ENCODE measurements at regions not wholly inside any gene's neighbourhood (a gene's known extent, or its start where the extent isn't known, plus 50 kb on each side); places are given as distances from the start of the nearest gene placed in this dataset.
A peak's percentile ranks its signal among the peaks of the same experiment; 100 is the strongest.

DNA sequence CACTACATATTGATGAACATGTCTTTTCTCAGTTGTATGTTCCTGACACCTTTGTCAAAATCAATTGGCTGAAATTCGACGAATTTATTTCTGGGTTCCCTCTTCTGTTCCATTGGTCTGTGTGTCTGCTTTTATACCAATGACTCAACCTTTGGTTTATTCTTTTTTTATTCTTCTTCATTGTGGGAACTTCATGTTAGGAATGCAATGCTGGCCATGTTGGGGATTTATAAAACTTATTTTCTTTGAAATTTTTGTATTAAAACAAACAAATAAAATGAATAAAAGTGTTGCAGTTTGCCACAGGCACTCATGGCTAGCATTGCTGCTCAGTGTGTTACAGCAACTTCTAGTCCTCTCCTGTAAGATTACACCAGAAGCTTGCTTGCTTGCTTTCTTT lies 287.8 kb downstream of the DUSP10 start:
- Histone ChIP-seq H3K4me3 (no peak overlapping the region), H3K9me3 (no peaks in the 10 kb centered on the region), H3K36me3 (replicated peaks in 1 of 2; ENCODE audit: insufficient read depth in 1 of 2, low read depth in 2 of 2) (no peaks in the 10 kb centered on the region), H3K27ac (no peak overlapping the region), H3K27me3 (no peaks in the 10 kb centered on the region), H3K4me1 (no peaks in the 10 kb centered on the region)
- DNase-seq (no peak), ATAC-seq (no peak)
- TF ChIP-seq POLR2A (IDR thresholded peaks at IDR 0.05): no peak
- TF ChIP-seq, protein P1, sequence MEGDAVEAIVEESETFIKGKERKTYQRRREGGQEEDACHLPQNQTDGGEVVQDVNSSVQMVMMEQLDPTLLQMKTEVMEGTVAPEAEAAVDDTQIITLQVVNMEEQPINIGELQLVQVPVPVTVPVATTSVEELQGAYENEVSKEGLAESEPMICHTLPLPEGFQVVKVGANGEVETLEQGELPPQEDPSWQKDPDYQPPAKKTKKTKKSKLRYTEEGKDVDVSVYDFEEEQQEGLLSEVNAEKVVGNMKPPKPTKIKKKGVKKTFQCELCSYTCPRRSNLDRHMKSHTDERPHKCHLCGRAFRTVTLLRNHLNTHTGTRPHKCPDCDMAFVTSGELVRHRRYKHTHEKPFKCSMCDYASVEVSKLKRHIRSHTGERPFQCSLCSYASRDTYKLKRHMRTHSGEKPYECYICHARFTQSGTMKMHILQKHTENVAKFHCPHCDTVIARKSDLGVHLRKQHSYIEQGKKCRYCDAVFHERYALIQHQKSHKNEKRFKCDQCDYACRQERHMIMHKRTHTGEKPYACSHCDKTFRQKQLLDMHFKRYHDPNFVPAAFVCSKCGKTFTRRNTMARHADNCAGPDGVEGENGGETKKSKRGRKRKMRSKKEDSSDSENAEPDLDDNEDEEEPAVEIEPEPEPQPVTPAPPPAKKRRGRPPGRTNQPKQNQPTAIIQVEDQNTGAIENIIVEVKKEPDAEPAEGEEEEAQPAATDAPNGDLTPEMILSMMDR (IDR thresholded peaks at IDR 0.05): no peak
- 52 to 65% methylated on average over 2 of the region's 2 CpGs for WGBS, 2 donors
- intact Hi-C loops (cut with DNase I): no loop called here

DNA sequence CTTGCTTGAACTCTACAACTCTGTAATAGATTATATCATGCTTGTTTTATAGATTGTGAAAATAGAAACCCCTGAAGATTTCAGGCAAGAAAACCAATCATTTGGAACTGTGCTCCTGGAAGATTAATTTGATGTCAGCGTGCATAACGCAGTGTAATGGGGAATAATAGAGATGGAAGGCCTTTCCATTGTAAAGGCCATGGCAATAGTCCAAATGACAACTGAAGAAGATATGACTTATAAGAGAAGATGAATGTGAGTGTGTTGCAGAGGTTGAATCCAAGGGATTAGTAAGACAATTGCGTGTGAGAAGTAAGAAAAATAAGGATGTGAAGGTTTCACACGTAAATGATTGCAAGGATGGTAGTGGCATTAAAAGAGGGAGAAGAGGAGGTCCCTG lies 285.0 kb downstream of the DUSP10 start:
- Histone ChIP-seq H3K9me3 (no peaks in the 10 kb centered on the region), H3K27ac (no peak overlapping the region), H3K4me1 (no peaks in the 10 kb centered on the region), H3K27me3 (no peaks in the 10 kb centered on the region), H3K4me3 (no peak overlapping the region), H3K36me3 (replicated peaks in 1 of 2; ENCODE audit: insufficient read depth in 1 of 2, low read depth in 2 of 2) (no peaks in the 10 kb centered on the region)
- no peak for DNase-seq
- intact Hi-C loops (cut with DNase I): no loop called here
- no peak for TF ChIP-seq POLR2A (IDR thresholded peaks at IDR 0.05)
- TF ChIP-seq, protein P1 (IDR thresholded peaks at IDR 0.05): no peak
- 78 to 84% methylated on average over 4 of the region's 4 CpGs for WGBS, 2 donors
- no peak for ATAC-seq

DNA sequence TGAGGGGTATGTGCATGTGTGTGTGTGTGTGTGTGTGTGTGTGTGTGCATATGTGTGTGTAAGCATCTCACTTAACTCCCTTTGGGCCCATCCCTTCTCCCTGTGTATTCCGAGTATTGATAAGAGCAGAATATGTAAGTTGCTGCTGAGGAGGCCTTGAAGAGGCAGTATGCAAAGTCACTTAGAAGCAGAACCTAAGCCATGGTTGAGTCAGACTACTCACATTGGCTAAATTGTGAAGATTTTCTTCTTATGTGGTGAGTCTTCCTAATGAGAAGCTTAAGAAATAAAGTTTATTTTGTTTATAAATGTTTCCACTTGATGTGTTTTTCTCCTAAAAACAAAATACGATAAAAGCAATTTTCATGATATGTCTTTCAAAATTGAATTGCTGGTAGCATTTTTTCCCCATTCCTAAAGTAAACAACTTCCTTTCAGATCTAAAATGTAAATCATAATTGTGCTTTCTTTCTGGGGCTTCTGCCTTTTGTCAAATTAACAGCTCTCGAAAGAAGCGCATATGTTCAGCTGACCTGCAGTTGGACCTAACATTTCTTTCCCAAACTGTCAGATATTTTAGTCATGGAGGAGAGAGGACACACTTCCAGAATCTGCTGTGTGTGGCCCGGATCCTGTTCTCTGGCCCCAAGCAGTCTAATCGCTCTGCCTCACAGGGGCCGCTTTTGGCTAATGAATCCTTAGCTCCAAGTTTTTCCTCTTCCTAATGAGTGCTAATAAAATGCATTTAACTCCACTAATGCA lies 284.0 kb downstream of the DUSP10 start:
- no peaks in the 10 kb centered on the region for H3K9me3 ChIP-seq
- intact Hi-C loops (cut with DNase I): no loop called here
- DNase-seq: no peak
- no peaks in the 10 kb centered on the region for H3K4me1 ChIP-seq
- no peak overlapping the region for H3K27ac ChIP-seq
- no peaks in the 10 kb centered on the region for H3K27me3 ChIP-seq
- no peak overlapping the region for H3K4me3 ChIP-seq
- ATAC-seq: no peak
- no peak for TF ChIP-seq POLR2A (IDR thresholded peaks at IDR 0.05)
- TF ChIP-seq, protein P1 (IDR thresholded peaks at IDR 0.05): no peak
- 56 to 82% methylated on average over 7 of the region's 7 CpGs for WGBS, 2 donors
- H3K36me3 ChIP-seq (replicated peaks in 1 of 2; ENCODE audit: insufficient read depth in 1 of 2, low read depth in 2 of 2): no peaks in the 10 kb centered on the region

DNA sequence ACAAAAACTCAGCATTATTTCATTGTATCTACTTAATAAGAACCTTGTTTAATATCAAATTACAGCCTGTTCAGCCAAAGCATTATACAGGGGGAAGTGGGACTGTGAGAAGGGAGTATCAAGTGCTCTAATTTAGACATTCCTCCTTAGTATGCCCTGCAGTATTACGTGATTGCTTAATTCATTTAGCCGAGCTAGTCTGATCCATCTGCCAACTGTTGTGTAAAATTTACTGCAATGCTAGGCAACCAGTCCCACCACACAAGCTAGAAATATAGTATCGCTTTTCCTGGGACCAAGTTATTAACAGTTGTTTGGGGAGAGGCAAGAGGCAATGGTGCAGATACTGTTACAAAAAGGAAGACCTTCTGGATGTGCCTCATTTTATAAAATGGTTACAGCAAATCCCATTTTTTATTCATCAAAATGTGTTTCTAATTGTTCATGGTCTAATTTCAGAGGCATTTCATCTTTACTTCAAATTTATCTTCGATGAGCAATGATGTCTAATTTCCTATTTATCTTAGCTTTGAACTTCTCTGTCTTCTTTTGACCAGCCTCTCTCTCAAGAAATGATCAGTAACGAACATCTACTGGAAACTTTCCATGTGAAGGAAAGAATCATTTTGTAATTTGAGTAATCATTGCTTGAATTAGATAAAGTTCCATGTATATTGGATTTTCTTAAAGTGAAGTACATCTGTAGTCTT lies 283.3 kb downstream of the DUSP10 start:
- intact Hi-C loops (cut with DNase I): no loop called here
- TF ChIP-seq, protein P1 (IDR thresholded peaks at IDR 0.05): no peak
- TF ChIP-seq POLR2A (IDR thresholded peaks at IDR 0.05): no peak
- Histone ChIP-seq H3K4me3 (no peak overlapping the region), H3K27ac (no peak overlapping the region), H3K36me3 (replicated peaks in 1 of 2; ENCODE audit: insufficient read depth in 1 of 2, low read depth in 2 of 2) (no peaks in the 10 kb centered on the region), H3K9me3 (no peaks in the 10 kb centered on the region), H3K4me1 (no peaks in the 10 kb centered on the region), H3K27me3 (no peaks in the 10 kb centered on the region)
- ATAC-seq (peak; percentile 24), DNase-seq (no peak)
- WGBS, 2 donors: 56 to 60% methylated on average over 5 of the region's 5 CpGs

All from body of pancreas (tissue), 4 donors.